ENCODE measurements at regions not wholly inside any gene's neighbourhood (a gene's known extent, or its start where the extent isn't known, plus 50 kb on each side); places are given as distances from the start of the nearest gene placed in this dataset.

DNA sequence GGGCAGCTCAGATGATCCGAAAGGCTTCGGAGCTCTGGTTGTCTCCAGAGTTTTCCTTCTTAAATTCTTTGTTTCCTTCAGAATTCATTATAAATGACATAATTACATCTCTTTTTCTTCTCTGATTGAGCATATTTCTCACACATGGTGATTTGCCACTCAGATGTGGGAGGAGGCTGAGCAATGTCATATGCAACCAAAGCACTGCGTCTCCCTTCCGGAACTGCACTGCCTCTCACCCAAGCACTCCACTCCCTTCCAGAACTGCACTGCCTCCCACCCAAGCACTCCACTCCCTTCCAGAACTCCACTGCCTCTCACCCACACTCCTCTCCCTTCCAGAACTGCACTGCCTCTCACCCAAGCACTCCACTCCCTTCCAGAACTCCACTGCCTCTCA, 131.5 kb downstream of the SALL1 start:
- Mint-ChIP-seq H3K4me1 (ENCODE audit: unreplicated experiment) (no peaks in the 10 kb centered on the region), H3K4me3 (ENCODE audit: unreplicated experiment) (no peak overlapping the region)

DNA sequence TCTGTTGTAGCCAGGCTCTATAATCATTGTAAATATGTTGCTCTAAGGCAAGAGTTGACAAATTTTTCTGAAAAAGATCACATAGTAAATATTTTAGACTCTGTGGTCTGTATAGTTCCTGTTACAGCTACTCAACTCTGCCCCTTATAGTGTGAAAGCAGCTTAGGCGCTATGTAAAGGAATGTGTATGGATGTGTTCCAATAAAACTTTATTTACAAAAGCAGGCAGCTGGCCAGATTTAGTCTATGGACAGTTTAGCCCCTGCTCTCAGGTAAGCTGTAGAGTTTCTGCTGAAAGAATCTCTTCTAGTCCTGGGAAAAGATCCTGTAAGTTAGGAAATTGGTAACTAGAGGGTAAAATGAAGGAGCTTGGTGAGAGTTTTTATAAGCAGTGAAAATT, 133.1 kb downstream of the SALL1 start:
- H3K4me1 Mint-ChIP-seq (ENCODE audit: unreplicated experiment): no peaks in the 10 kb centered on the region
- H3K4me3 Mint-ChIP-seq (ENCODE audit: unreplicated experiment): no peak overlapping the region
- no peaks in the 10 kb centered on the region for H3K36me3 Mint-ChIP-seq (ENCODE audit: unreplicated experiment)
- TF ChIP-seq, protein P1, sequence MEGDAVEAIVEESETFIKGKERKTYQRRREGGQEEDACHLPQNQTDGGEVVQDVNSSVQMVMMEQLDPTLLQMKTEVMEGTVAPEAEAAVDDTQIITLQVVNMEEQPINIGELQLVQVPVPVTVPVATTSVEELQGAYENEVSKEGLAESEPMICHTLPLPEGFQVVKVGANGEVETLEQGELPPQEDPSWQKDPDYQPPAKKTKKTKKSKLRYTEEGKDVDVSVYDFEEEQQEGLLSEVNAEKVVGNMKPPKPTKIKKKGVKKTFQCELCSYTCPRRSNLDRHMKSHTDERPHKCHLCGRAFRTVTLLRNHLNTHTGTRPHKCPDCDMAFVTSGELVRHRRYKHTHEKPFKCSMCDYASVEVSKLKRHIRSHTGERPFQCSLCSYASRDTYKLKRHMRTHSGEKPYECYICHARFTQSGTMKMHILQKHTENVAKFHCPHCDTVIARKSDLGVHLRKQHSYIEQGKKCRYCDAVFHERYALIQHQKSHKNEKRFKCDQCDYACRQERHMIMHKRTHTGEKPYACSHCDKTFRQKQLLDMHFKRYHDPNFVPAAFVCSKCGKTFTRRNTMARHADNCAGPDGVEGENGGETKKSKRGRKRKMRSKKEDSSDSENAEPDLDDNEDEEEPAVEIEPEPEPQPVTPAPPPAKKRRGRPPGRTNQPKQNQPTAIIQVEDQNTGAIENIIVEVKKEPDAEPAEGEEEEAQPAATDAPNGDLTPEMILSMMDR (IDR thresholded peaks at IDR 0.05): no peak
- no peaks in the 10 kb centered on the region for H3K27me3 Mint-ChIP-seq (ENCODE audit: unreplicated experiment)
- no peaks in the 10 kb centered on the region for H3K9me3 Mint-ChIP-seq (ENCODE audit: unreplicated experiment)
- H3K27ac Mint-ChIP-seq (ENCODE audit: unreplicated experiment): no peak overlapping the region
- DNase-seq (ENCODE audit: extremely low spot score, unreplicated experiment): no peak

More for the DNA sequence above, 131.5 kb downstream of the SALL1 start:
- no peak for DNase-seq (ENCODE audit: extremely low spot score, unreplicated experiment)
- Mint-ChIP-seq H3K36me3 (ENCODE audit: unreplicated experiment) (no peaks in the 10 kb centered on the region), H3K27ac (ENCODE audit: unreplicated experiment) (no peak overlapping the region), H3K9me3 (ENCODE audit: unreplicated experiment) (no peaks in the 10 kb centered on the region), H3K27me3 (ENCODE audit: unreplicated experiment) (no peaks in the 10 kb centered on the region)
- TF ChIP-seq, protein P1 (IDR thresholded peaks at IDR 0.05): no peak

DNA sequence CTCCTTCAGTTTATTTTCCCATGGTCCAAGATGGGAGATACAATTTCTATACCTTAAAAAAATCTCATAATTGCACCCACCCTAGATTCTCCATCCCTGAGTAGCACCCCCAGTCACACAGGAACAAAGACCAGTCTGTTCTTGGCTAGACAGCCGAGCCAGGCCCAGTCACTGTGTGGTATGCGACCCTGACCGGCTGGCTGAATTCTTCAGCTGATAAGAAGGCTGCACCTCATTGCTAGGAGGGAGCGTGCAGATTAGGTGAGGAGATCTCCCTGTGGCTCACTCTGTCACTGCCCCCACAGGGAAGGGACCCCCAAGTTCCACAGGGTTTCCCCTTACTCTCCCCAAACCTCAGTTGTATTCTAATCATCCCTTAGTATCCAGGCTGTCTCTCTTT, 138.7 kb downstream of the SALL1 start:
- DNase-seq (ENCODE audit: extremely low spot score, unreplicated experiment): no peak
- Mint-ChIP-seq H3K36me3 (ENCODE audit: unreplicated experiment) (no peaks in the 10 kb centered on the region), H3K27me3 (ENCODE audit: unreplicated experiment) (no peaks in the 10 kb centered on the region), H3K4me1 (ENCODE audit: unreplicated experiment) (no peaks in the 10 kb centered on the region), H3K27ac (ENCODE audit: unreplicated experiment) (no peak overlapping the region), H3K9me3 (ENCODE audit: unreplicated experiment) (peaks cover 4% of the 10 kb centered on the region), H3K4me3 (ENCODE audit: unreplicated experiment) (no peak overlapping the region)
- TF ChIP-seq, protein P1 (IDR thresholded peaks at IDR 0.05): no peak

DNA sequence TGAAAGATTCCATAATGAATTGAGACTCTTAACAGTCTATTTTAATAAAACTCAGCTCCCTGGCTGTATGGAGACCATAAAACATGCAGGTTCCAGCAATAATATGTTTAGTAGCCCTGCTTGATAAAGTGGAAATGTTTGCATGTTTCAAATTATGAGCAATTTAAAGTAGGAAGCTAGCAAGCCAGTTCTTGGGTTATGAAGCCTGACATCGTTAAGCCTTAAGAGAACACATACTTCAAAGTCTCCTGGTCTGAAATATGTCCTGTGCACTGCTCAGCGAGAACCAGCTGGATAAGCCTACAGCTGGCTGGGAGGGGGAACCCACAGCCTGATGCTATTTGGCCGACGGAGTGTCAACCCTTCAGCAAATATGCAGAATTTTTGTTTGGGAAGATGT, 140.3 kb downstream of the SALL1 start:
- no peaks in the 10 kb centered on the region for H3K27me3 Mint-ChIP-seq (ENCODE audit: unreplicated experiment)
- H3K36me3 Mint-ChIP-seq (ENCODE audit: unreplicated experiment): no peaks in the 10 kb centered on the region
- no peak overlapping the region for H3K4me3 Mint-ChIP-seq (ENCODE audit: unreplicated experiment)
- TF ChIP-seq, protein P1 (IDR thresholded peaks at IDR 0.05): no peak
- DNase-seq (ENCODE audit: extremely low spot score, unreplicated experiment): no peak
- H3K27ac Mint-ChIP-seq (ENCODE audit: unreplicated experiment): no peak overlapping the region
- peaks cover 10% of the 10 kb centered on the region for H3K9me3 Mint-ChIP-seq (ENCODE audit: unreplicated experiment)
- no peaks in the 10 kb centered on the region for H3K4me1 Mint-ChIP-seq (ENCODE audit: unreplicated experiment)

- DNase-seq (ENCODE audit: extremely low spot score, unreplicated experiment): no peak
- Mint-ChIP-seq H3K4me1 (ENCODE audit: unreplicated experiment) (no peaks in the 10 kb centered on the region), H3K36me3 (ENCODE audit: unreplicated experiment) (no peaks in the 10 kb centered on the region), H3K4me3 (ENCODE audit: unreplicated experiment) (no peak overlapping the region), H3K9me3 (ENCODE audit: unreplicated experiment) (peaks cover 11% of the 10 kb centered on the region), H3K27me3 (ENCODE audit: unreplicated experiment) (no peaks in the 10 kb centered on the region), H3K27ac (ENCODE audit: unreplicated experiment) (no peak overlapping the region)
- TF ChIP-seq, protein P1 (IDR thresholded peaks at IDR 0.05): no peak
These were observed 141.3 kb downstream of the SALL1 start for GRCh38 chr16:51009813-51010212.
